ENCODE measurements at regions not wholly inside any gene's neighbourhood (a gene's known extent, or its start where the extent isn't known, plus 50 kb on each side); places are given as distances from the start of the nearest gene placed in this dataset.

DNA sequence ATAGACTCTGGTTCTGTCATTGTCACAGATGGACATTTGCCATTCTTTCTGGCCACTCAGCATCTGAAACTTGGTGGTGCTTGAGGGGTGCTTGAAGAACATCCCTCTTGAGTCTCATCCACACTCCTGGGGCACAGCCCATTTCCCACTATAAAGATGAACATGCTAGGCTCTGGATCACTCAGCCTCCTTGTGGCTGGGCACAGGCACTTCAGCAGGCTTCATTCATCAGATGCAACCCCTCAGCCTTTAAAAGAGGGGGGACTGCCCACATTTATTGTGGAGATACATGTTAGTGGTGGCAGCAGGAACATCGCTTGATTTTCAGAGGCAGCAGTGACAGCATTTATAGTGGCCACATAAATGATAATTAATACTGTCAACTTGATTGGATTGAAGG, 124.7 kb upstream of the NIPBL start:
- Histone ChIP-seq H3K9me3 (no peaks in the 10 kb centered on the region), H3K36me3 (ENCODE audit: control insufficient read depth, insufficient read depth, low read length) (no peaks in the 10 kb centered on the region), H3K27me3 (replicated peaks; ENCODE audit: control insufficient read depth, insufficient read depth, low read length) (no peaks in the 10 kb centered on the region; the same call in 1 of the 2 replicates), H3K4me1 (peaks cover 12% of the 10 kb centered on the region; the same call in 1 of the 2 replicates), H3K4me3 (ENCODE audit: low read depth, low read length) (no peak overlapping the region)
- TF ChIP-seq, protein P1, sequence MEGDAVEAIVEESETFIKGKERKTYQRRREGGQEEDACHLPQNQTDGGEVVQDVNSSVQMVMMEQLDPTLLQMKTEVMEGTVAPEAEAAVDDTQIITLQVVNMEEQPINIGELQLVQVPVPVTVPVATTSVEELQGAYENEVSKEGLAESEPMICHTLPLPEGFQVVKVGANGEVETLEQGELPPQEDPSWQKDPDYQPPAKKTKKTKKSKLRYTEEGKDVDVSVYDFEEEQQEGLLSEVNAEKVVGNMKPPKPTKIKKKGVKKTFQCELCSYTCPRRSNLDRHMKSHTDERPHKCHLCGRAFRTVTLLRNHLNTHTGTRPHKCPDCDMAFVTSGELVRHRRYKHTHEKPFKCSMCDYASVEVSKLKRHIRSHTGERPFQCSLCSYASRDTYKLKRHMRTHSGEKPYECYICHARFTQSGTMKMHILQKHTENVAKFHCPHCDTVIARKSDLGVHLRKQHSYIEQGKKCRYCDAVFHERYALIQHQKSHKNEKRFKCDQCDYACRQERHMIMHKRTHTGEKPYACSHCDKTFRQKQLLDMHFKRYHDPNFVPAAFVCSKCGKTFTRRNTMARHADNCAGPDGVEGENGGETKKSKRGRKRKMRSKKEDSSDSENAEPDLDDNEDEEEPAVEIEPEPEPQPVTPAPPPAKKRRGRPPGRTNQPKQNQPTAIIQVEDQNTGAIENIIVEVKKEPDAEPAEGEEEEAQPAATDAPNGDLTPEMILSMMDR (IDR thresholded peaks at IDR 0.05; ENCODE audit: insufficient read depth in 1 of 2, low read depth in 1 of 2, low read length in 1 of 2, severe bottlenecking in 1 of 2, unreplicated experiment in 1 of 2), result peak; percentile 39 to 52
- Mint-ChIP-seq H3K27ac (ENCODE audit: unreplicated experiment) (no peak overlapping the region), H3K27me3 (ENCODE audit: insufficient read depth, unreplicated experiment) (peaks cover 8% of the 10 kb centered on the region), H3K9me3 (ENCODE audit: unreplicated experiment) (no peaks in the 10 kb centered on the region), H3K4me3 (ENCODE audit: unreplicated experiment) (no peak overlapping the region), H3K4me1 (ENCODE audit: low read depth, unreplicated experiment) (peaks cover 7% of the 10 kb centered on the region), H3K36me3 (ENCODE audit: insufficient read depth, unreplicated experiment) (no peaks in the 10 kb centered on the region)
- intact Hi-C loops (cut with micrococcal nuclease; ENCODE audit: unreplicated experiment), result no loop called here
- DNase-seq, result peak in 1 of 2 experiments; percentile 12
- ChIA-PET CTCF (no interaction called here), POLR2A (no interaction called here)
- no TSS peak for BruUV-seq (replicated peaks)

DNA sequence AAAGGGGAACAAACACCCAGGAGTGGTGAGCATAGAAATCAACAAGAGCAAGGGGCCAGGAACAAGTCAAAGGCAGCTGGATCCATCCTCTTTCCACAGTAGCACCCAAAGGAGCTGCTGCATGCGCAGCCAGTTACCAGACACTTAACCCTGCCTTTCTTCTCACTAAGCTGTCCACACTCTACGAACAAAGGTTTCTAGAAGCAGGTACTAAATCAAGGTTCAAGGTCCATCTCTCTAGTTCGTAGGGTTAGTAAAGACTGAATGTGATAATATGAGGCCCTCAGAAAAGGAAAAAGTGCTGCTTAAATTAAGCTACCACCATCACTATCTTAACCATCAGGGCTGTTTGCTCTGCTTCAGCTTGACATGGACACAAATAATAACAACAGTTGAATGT, 121.2 kb upstream of the NIPBL start:
- Mint-ChIP-seq H3K27ac (ENCODE audit: unreplicated experiment) (no peak overlapping the region), H3K9me3 (ENCODE audit: unreplicated experiment) (no peaks in the 10 kb centered on the region), H3K4me3 (ENCODE audit: unreplicated experiment) (no peak overlapping the region), H3K36me3 (ENCODE audit: insufficient read depth, unreplicated experiment) (no peaks in the 10 kb centered on the region), H3K27me3 (ENCODE audit: insufficient read depth, unreplicated experiment) (peaks cover 10% of the 10 kb centered on the region), H3K4me1 (ENCODE audit: low read depth, unreplicated experiment) (peaks cover 7% of the 10 kb centered on the region)
- ChIA-PET CTCF (interaction anchor here (1.0 to 1.1 kb wide), 2 partner anchors 11 to 21 kb away, joined by 3 to 4 read pairs; no protein-coding TSS in a partner anchor), POLR2A (no interaction called here)
- Histone ChIP-seq H3K4me1 (peaks cover 12% of the 10 kb centered on the region; the same call in 1 of the 2 replicates), H3K9me3 (no peaks in the 10 kb centered on the region), H3K4me3 (ENCODE audit: low read depth, low read length) (no peak overlapping the region), H3K36me3 (ENCODE audit: control insufficient read depth, insufficient read depth, low read length) (no peaks in the 10 kb centered on the region), H3K27me3 (replicated peaks; ENCODE audit: control insufficient read depth, insufficient read depth, low read length) (no peaks in the 10 kb centered on the region)
- TF ChIP-seq, protein P1 (IDR thresholded peaks at IDR 0.05; ENCODE audit: insufficient read depth in 1 of 2, low read depth in 1 of 2, low read length in 1 of 2, severe bottlenecking in 1 of 2, unreplicated experiment in 1 of 2), result no peak
- no peak for DNase-seq
- no TSS peak for BruUV-seq (replicated peaks)
- intact Hi-C loops (cut with micrococcal nuclease; ENCODE audit: unreplicated experiment), result no loop called here

DNA sequence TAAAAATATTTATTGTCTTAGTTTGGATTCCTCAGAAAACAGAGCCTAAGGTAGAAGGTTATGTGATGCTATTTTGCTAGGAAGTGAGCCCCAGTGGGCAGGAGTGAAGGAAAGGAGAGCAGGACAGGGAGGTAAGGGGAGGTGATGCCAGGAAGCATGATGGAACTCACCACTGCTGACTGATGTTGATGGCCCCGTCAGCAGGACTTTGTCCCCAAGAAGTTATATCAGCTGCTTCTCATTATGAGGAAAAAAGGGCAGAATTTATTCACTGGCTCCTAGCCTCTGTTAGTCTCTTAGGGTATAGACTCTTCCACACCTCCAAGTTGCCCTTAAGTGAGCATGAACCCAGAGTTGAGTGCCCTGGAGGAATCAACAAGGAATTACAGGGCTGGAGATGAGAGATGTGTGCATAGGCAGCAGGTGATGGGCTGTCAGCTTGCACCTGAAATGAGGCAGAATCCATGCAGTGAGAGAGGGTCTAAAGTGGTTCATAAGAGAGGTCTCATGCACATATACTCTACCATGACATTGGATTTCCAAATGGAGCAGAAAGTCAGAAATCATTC, 120.6 kb upstream of the NIPBL start:
- no peaks in the 10 kb centered on the region; the same call in 1 of the 2 replicates for H3K27me3 ChIP-seq (replicated peaks; ENCODE audit: control insufficient read depth, insufficient read depth, low read length)
- no peaks in the 10 kb centered on the region for H3K9me3 ChIP-seq
- Mint-ChIP-seq H3K27ac (ENCODE audit: unreplicated experiment) (no peak overlapping the region), H3K9me3 (ENCODE audit: unreplicated experiment) (no peaks in the 10 kb centered on the region), H3K4me3 (ENCODE audit: unreplicated experiment) (no peak overlapping the region), H3K4me1 (ENCODE audit: low read depth, unreplicated experiment) (peaks cover 7% of the 10 kb centered on the region), H3K27me3 (ENCODE audit: insufficient read depth, unreplicated experiment) (peaks cover 10% of the 10 kb centered on the region), H3K36me3 (ENCODE audit: insufficient read depth, unreplicated experiment) (no peaks in the 10 kb centered on the region)
- DNase-seq, result no peak
- H3K36me3 ChIP-seq (ENCODE audit: control insufficient read depth, insufficient read depth, low read length), result no peaks in the 10 kb centered on the region
- TF ChIP-seq, protein P1 (IDR thresholded peaks at IDR 0.05; ENCODE audit: insufficient read depth in 1 of 2, low read depth in 1 of 2, low read length in 1 of 2, severe bottlenecking in 1 of 2, unreplicated experiment in 1 of 2), result peak in 1 of 2 experiments; percentile 14
- ChIA-PET POLR2A (no interaction called here), CTCF (interaction anchor here (1.0 to 1.1 kb wide), 2 partner anchors 12 to 21 kb away, joined by 3 to 4 read pairs; no protein-coding TSS in a partner anchor)
- no TSS peak for BruUV-seq (replicated peaks)
- intact Hi-C loops (cut with micrococcal nuclease; ENCODE audit: unreplicated experiment), result no loop called here
- H3K4me1 ChIP-seq, result peaks cover 12% of the 10 kb centered on the region; the same call in 1 of the 2 replicates
- no peak overlapping the region for H3K4me3 ChIP-seq (ENCODE audit: low read depth, low read length)
